ENCODE measurements at regions not wholly inside any gene's neighbourhood (a gene's known extent, or its start where the extent isn't known, plus 50 kb on each side); places are given as distances from the start of the nearest gene placed in this dataset.

DNA sequence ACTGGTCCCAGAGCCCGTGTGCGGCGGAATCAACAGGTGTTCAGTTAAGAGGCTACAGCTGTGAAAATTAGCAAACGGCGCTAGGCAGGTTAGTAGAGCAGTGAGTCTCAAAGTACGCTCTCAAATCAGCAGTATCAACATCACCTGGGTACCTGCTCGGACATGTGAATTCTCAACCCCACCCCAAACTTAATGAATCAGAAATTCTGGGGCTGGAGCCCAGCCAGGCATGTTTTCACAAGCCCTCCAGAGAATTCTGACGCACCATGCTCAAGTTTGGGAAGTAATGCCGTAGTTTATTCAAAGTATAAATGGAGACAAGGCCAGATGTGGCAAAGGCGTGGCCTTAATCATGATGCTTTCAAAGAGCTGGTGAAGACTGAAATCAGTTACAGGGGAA, 58.2 kb upstream of the PTCHD1 start:
- H3K27ac ChIP-seq (ENCODE audit: low read depth, low read length), result no peak overlapping the region
- H3K36me3 ChIP-seq (ENCODE audit: insufficient read depth, low read length), result no peaks in the 10 kb centered on the region
- ChIA-PET CTCF (ENCODE audit: partially characterized antibody) (no interaction called here), POLR2A (ENCODE audit: partially characterized antibody) (no interaction called here)
- H3K9me3 ChIP-seq (ENCODE audit: control insufficient read depth in 1 of 2, low read length in 2 of 2), result no peaks in the 10 kb centered on the region
- no peak for DNase-seq
- H3K9me3 Mint-ChIP-seq, result peaks cover 0 to 4% (median 0%) of the 10 kb centered on the region in 8 donors
- H3K27me3 Mint-ChIP-seq, result no peaks in the 10 kb centered on the region
- intact Hi-C loops (cut with micrococcal nuclease), result no loop called here
- no peak overlapping the region for H3K4me3 Mint-ChIP-seq
- no peaks in the 10 kb centered on the region for H3K4me1 Mint-ChIP-seq
- H3K4me3 ChIP-seq (ENCODE audit: low read length in 2 of 2), result no peak overlapping the region
- H3K36me3 Mint-ChIP-seq, result no peaks in the 10 kb centered on the region
- H3K4me1 ChIP-seq (ENCODE audit: insufficient read depth, low read length), result no peaks in the 10 kb centered on the region
- no peaks in the 10 kb centered on the region for H3K27me3 ChIP-seq (ENCODE audit: insufficient read depth, low read length)
- no peak overlapping the region for H3K27ac Mint-ChIP-seq

Data from CD4-positive, alpha-beta memory T cell (primary cell).